Sigmoid colon (tissue), 3 donors: ENCODE measurements at regions not wholly inside any gene's neighbourhood (a gene's known extent, or its start where the extent isn't known, plus 50 kb on each side); places are given as distances from the start of the nearest gene placed in this dataset.

Experiments used
- CTCF ChIP-seq, 4 experiments: fragments of 450-650 bp in 3 of 4; fragments of 200-600 bp in 1 of 4; IDR thresholded peaks; one replicate each; pipeline ENCODE4 v1.5.1; 2016 to 2019; ENCODE audit warnings: antibody characterized with exemption in 4 of 4, mild to moderate bottlenecking in 3 of 4, moderate library complexity in 2 of 4
- POLR2A ChIP-seq, 2 donors: fragments of 450-650 bp; IDR thresholded peaks; one replicate each; pipeline ENCODE4 v1.6.1; 2016; ENCODE audit warnings: antibody characterized with exemption in 2 of 2, mild to moderate bottlenecking in 2 of 2, moderate library complexity in 2 of 2

DNA sequence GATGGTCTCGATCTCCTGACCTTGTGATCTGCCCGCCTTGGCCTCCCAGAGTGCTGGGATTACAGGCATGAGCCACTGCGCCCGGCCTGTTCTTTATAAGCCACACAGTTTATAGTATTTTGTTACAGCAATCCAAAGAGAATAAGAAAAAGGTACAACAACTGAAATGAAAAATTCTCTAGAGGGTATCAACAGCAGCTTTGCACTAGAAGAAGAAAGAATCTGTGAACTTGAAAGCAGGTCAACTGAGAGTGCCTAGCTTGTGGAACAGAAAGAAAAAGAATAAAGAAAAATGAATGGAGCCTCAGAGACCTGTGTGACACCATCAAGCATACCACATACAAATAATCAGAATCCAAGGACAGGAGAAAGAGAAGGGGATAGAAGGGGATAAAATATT is 66.8 kb upstream of the CTLA4 start:
- TF ChIP-seq CTCF (IDR thresholded peaks at IDR 0.05) (no peak), POLR2A (IDR thresholded peaks at IDR 0.05) (no peak)
